HG02763 (cell line): ENCODE measurements at regions not wholly inside any gene's neighbourhood (a gene's known extent, or its start where the extent isn't known, plus 50 kb on each side); places are given as distances from the start of the nearest gene placed in this dataset.

Experiments
- ATAC-seq: cut with Tn5 transposase; IDR thresholded peaks from one replicate; pipeline ENCODE4 v1.9.1; 2021; ENCODE audit warnings: mild to moderate bottlenecking, moderate library complexity; ENCODE audit not compliant: unreplicated experiment

DNA sequence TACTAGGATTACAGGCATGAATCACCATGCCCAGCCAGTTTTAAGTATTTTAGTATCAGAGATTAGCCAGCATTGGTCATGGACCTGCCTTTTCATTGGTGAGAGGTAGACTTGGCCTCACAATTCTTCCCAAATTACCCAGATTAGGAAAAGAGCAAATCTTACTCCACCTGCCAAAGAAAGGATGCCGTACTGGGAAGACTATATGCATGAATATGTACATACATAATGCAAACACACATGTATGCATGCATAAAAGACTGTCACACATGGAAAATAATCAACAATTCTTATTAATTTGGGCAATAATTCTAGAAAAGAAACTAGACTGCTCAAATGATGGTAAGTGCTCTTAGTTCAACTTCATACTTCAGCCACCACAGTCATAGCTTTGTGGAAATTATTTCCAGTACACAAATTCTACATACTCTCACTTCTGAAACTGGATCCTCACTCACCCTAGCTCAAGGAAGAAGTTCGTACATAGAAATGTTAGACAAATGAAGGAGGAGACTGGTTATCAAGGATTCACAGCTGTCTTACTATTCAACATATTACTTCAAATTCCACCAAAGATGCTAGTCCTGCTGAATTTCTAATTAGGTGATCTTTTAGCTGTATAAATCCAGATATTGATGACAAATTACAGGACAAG lies 73.7 kb downstream of the MINAR2 start:
- ATAC-seq = no peak

DNA sequence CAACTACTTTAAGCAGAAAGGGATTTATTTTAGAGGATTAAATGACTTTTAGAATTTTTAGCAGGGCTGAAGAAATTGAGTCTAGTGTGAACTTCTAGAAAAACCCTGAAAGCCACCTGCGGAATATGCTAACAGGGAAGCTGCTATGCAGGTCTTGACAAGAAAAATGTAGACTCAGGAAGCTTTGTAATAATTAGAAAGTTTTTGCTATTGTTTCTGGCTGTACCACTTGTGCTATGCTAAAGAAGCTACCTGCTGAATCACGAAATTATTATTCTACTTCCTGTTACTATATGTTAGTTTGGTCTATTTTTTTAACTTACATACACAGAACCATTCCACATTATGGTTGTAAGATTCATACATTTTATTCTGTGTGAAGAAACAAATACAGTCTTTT lies 74.0 kb upstream of the CHSY3 start:
- ATAC-seq = no peak

- no peak for ATAC-seq
These were observed 67.9 kb upstream of the CHSY3 start for GRCh38 chr5:129836321-129836720.

DNA sequence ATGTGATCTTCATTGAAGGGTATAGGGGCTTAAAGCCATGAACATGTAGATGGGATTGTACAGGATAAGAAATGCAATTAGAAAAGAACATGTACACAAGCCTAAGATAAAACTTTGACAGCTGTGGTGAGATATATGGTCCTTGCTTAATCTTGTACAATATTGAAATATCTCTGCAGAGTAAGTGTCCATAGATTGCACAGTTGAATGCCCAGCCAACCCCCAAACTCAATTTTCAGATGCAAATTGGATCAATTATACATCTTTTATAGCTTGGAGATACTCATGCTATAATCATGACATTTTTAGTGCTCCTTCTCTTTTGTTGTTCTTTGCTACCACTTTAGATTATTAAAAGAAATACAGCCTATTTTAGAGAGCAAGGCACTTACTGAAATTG lies 59.5 kb upstream of the CHSY3 start:
- no peak for ATAC-seq

DNA sequence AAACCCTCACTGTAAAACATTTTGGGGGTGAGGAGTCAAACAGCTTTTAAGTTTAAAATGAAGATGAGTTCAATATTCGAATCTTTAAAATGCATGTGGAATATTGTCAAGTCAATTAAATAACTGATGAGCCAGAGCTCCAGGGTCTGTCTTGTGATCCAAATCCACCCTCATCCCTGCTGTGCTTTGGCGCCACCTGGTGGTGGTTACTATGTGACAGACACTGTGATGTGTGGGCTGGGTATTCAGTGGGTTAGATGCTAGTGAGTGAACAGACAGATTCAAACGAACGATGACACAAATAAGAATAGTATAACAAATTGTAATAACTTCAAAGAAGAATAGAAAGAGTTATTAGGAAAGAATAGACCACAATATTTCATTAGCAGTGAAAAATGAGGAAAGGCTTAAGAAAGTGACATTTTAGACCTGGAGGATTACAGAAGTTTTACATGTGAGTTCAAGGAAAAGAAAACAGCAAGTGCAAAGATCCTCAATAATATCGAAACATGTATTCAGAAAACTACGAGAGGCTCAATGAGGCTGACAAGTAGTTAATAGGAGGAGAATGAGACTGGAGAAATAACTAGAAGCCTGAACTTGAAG lies 51.4 kb upstream of the CHSY3 start:
- ATAC-seq = peak; percentile 95

DNA sequence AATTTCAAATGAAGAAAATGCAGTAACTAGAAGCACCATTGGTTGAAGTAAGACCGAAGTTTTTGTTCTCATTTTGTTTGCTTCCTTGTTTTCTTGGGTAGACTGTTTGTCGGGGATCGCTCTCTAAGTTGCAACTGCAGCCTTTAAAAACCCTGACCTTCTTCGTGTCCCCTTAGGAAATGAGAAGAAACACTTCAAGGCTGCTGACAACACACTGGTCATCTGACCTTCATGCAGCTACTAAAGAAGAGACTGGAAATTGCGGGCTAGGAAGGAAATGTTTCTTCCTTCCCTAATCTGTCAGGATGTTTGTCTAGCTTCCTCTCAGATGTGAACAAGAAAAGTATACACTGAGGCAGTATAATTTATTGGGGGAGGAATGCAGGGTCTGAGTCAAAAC lies 50.7 kb upstream of the CHSY3 start:
- no peak for ATAC-seq
